ENCODE measurements at regions not wholly inside any gene's neighbourhood (a gene's known extent, or its start where the extent isn't known, plus 50 kb on each side); places are given as distances from the start of the nearest gene placed in this dataset.

- TF ChIP-seq, protein P1, sequence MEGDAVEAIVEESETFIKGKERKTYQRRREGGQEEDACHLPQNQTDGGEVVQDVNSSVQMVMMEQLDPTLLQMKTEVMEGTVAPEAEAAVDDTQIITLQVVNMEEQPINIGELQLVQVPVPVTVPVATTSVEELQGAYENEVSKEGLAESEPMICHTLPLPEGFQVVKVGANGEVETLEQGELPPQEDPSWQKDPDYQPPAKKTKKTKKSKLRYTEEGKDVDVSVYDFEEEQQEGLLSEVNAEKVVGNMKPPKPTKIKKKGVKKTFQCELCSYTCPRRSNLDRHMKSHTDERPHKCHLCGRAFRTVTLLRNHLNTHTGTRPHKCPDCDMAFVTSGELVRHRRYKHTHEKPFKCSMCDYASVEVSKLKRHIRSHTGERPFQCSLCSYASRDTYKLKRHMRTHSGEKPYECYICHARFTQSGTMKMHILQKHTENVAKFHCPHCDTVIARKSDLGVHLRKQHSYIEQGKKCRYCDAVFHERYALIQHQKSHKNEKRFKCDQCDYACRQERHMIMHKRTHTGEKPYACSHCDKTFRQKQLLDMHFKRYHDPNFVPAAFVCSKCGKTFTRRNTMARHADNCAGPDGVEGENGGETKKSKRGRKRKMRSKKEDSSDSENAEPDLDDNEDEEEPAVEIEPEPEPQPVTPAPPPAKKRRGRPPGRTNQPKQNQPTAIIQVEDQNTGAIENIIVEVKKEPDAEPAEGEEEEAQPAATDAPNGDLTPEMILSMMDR (IDR thresholded peaks at IDR 0.05): no peak
- no peak for TF ChIP-seq POLR2A (IDR thresholded peaks at IDR 0.05)
These were observed 535.9 kb upstream of the ADAMTS5 start for GRCh38 chr21:27502801-27503200.
